Endothelial cell of umbilical vein (primary cell): ENCODE measurements at regions not wholly inside any gene's neighbourhood (a gene's known extent, or its start where the extent isn't known, plus 50 kb on each side); places are given as distances from the start of the nearest gene placed in this dataset.

Experiments used
- BruUV-seq: library from RNA; stranded (reverse); fragments of 400-500 nt; replicated peaks from 2 replicates; lab custom pipeline; 2021; lab: Mats Ljungman, UMichigan
- CTCF ChIA-PET: fragments of 300-600, 350-600 bp; sonication (Branson Sonifier 250); formaldehyde crosslinking; loops from one replicate; lab custom pipeline; 2021; ENCODE audit warnings: antibody characterized with exemption, inconsistent platforms; lab: Charles Lee
- POLR2A ChIA-PET: fragments of 300-600, 350-600 bp; sonication (Branson Sonifier 250); formaldehyde crosslinking; loops from one replicate; lab custom pipeline; 2021; ENCODE audit warnings: antibody characterized with exemption, inconsistent platforms; lab: Charles Lee
- DNase-seq: peaks from one replicate; pipeline ENCODE4 v3.0.0-alpha.2; 2011; ENCODE audit warnings: low read depth, low spot score
- FAIRE-seq: peaks from 2 replicates; lab custom pipeline; 2011; peaks lifted over from hg19 to GRCh38; lab: Jason Lieb, UNC
- H2AFZ ChIP-seq: 2 replicates; pipeline ENCODE4 v1.6.0; 2012; ENCODE audit warnings: low read depth, low read length, control low read depth, inconsistent platforms
- H3K27ac ChIP-seq: 2 replicates; pipeline ENCODE4 v1.5.1; 2011; ENCODE audit warnings: low read depth, mild to moderate bottlenecking, control low read depth, low read length, moderate library complexity; ENCODE audit not compliant: insufficient read depth
- H3K27me3 ChIP-seq, 2 experiments: 2 replicates each; pipeline versions ENCODE4 v1.6.0 to v1.6.1; 2011; ENCODE audit warnings: low read length in 2 of 2, mixed read lengths in 1 of 2; ENCODE audit not compliant: control insufficient read depth in 2 of 2, insufficient read depth in 2 of 2
- H3K36me3 ChIP-seq, 2 experiments: 2 replicates in 1 of 2; 3 replicates in 1 of 2; pipeline ENCODE4 v1.5.1; 2011; ENCODE audit warnings: low read length in 2 of 2, mild to moderate bottlenecking in 1 of 2, moderate library complexity in 1 of 2; ENCODE audit not compliant: control insufficient read depth in 2 of 2, insufficient read depth in 2 of 2; ENCODE audit errors: extremely low read depth in 1 of 2
- H3K4me1 ChIP-seq: 3 replicates; pipeline ENCODE4 v1.5.1; 2011; ENCODE audit warnings: mild to moderate bottlenecking, low read length; ENCODE audit not compliant: control insufficient read depth, insufficient read depth; ENCODE audit errors: extremely low read depth
- H3K4me2 ChIP-seq: 2 replicates; pipeline ENCODE4 v1.6.1; 2011; ENCODE audit warnings: low read length, control low read depth, mixed read lengths; ENCODE audit not compliant: insufficient read depth
- H3K4me3 ChIP-seq, 3 experiments: fragments of 200-600 bp in 1 of 3; sonication (generic), shearing (Covaris generic) in 1 of 3; replicated peaks in 1 of 3; 2 replicates each; pipeline ENCODE4 v1.5.1; 2011 to 2016; ENCODE audit warnings: control low read depth in 3 of 3, low read length in 3 of 3, mild to moderate bottlenecking in 2 of 3, inconsistent platforms in 1 of 3, low read depth in 1 of 3, moderate library complexity in 1 of 3; ENCODE audit not compliant: insufficient read depth in 1 of 3
- H3K79me2 ChIP-seq: 2 replicates; pipeline ENCODE4 v1.6.0; 2012; ENCODE audit warnings: low read length, inconsistent platforms; ENCODE audit not compliant: control insufficient read depth, insufficient read depth
- H3K9ac ChIP-seq: replicated peaks from 2 replicates; pipeline ENCODE3; 2011; ENCODE audit warnings: low read length, control low read depth; ENCODE audit not compliant: insufficient read depth; ENCODE audit errors: extremely low read depth
- H3K9me1 ChIP-seq: replicated peaks from 3 replicates; pipeline ENCODE4 v1.6.0; 2011; ENCODE audit warnings: mild to moderate bottlenecking, low read length; ENCODE audit not compliant: control insufficient read depth, insufficient read depth; ENCODE audit errors: extremely low read depth
- H3K9me3 ChIP-seq: replicated peaks from 2 replicates; pipeline ENCODE4 v1.5.1; 2012; ENCODE audit warnings: low read length, inconsistent platforms; ENCODE audit not compliant: control insufficient read depth, insufficient read depth
- H4K20me1 ChIP-seq: replicated peaks from 2 replicates; pipeline ENCODE3; 2011; ENCODE audit warnings: mild to moderate bottlenecking, low read length; ENCODE audit not compliant: control insufficient read depth, insufficient read depth; ENCODE audit errors: extremely low read depth
- EZH2 ChIP-seq: IDR thresholded peaks from 2 replicates; pipeline ENCODE4 v1.6.1; 2012; ENCODE audit warnings: borderline replicate concordance, low read depth, mild to moderate bottlenecking, moderate library complexity, low read length, inconsistent platforms; ENCODE audit not compliant: severe bottlenecking
- FOS ChIP-seq: IDR thresholded peaks from 2 replicates; pipeline ENCODE4 v1.6.1; 2011; ENCODE audit warnings: mild to moderate bottlenecking, low read length, moderate library complexity, borderline replicate concordance; ENCODE audit not compliant: insufficient read depth
- GATA2 ChIP-seq: IDR thresholded peaks from 2 replicates; pipeline ENCODE4 v1.7.0; 2011; ENCODE audit warnings: low read depth, mild to moderate bottlenecking, moderate library complexity, mixed read lengths, low read length; ENCODE audit not compliant: insufficient read length, insufficient read depth
- JUN ChIP-seq: IDR thresholded peaks from 2 replicates; pipeline ENCODE4 v1.6.1; 2011; ENCODE audit warnings: borderline replicate concordance, low read depth; ENCODE audit not compliant: insufficient read length, insufficient read depth
- MYC ChIP-seq: IDR thresholded peaks from one replicate; pipeline ENCODE4 v1.6.1; 2011; ENCODE audit warnings: mild to moderate bottlenecking, low read depth, low read length
- POLR2A ChIP-seq: IDR thresholded peaks from 2 replicates; pipeline ENCODE4 v1.6.1; 2012; ENCODE audit warnings: low read depth, mild to moderate bottlenecking, control low read depth, low read length
- POLR2AphosphoS5 ChIP-seq: IDR thresholded peaks from 2 replicates; pipeline ENCODE4 v1.6.1; 2012; ENCODE audit warnings: low read depth, mild to moderate bottlenecking, control low read depth, low read length, moderate library complexity; ENCODE audit not compliant: insufficient read depth
- dilution Hi-C: fragments of 300-500 bp; cut with MboI; formaldehyde crosslinking; loops from one replicate; pipeline ENCODE4 v1.15.0; 2019; ENCODE audit warnings: low sequenced_read_pairs; ENCODE audit not compliant: extremely low pct_ligation_motif_present
- intact Hi-C: fragments of 100-400 bp; cut with micrococcal nuclease; formaldehyde crosslinking; loops from one replicate; pipeline ENCODE4 v1.10.0; 2022
- TF ChIP-seq, protein P1 (sequence below), 2 donors: IDR thresholded peaks; 1 replicate in 1 of 2; 2 replicates in 1 of 2; pipeline ENCODE4 v1.5.1; 2011; ENCODE audit warnings: low read length in 2 of 2, mild to moderate bottlenecking in 2 of 2, moderate library complexity in 2 of 2, control low read depth in 1 of 2, inconsistent platforms in 1 of 2, low read depth in 1 of 2; ENCODE audit not compliant: insufficient read depth in 1 of 2; ENCODE audit errors: extremely low read depth in 1 of 2
- TF ChIP-seq, protein P2 (sequence below): IDR thresholded peaks from 2 replicates; pipeline ENCODE4 v1.6.1; 2011; ENCODE audit not compliant: insufficient read depth, insufficient read length

DNA sequence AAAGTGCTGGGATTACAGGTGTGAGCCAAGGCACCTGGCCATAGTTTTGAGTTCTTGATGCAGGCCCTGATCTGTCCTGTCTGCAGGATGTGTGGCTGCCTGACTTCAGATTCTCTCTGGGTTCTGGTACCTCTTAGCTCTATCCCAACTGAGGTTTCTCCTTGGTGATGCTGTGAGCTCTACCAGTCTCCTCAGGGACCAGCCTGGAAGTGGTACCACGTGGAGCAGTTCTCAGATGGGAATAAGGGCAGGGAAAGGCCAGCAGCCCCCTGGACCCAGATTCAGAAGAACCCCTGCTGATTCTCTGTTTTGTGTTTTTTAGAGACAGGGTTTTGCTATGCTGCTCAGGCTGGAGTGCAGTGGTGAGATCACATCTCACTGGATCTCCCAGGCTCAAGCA, 85.0 kb upstream of the HELT start:
- TF ChIP-seq MYC (no peak), POLR2A (no peak), JUN (no peak), EZH2 (no peak), FOS (no peak), GATA2 (no peak), POLR2AphosphoS5 (no peak)
- TF ChIP-seq, protein P1, sequence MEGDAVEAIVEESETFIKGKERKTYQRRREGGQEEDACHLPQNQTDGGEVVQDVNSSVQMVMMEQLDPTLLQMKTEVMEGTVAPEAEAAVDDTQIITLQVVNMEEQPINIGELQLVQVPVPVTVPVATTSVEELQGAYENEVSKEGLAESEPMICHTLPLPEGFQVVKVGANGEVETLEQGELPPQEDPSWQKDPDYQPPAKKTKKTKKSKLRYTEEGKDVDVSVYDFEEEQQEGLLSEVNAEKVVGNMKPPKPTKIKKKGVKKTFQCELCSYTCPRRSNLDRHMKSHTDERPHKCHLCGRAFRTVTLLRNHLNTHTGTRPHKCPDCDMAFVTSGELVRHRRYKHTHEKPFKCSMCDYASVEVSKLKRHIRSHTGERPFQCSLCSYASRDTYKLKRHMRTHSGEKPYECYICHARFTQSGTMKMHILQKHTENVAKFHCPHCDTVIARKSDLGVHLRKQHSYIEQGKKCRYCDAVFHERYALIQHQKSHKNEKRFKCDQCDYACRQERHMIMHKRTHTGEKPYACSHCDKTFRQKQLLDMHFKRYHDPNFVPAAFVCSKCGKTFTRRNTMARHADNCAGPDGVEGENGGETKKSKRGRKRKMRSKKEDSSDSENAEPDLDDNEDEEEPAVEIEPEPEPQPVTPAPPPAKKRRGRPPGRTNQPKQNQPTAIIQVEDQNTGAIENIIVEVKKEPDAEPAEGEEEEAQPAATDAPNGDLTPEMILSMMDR (IDR thresholded peaks at IDR 0.05; ENCODE audit: extremely low read depth in 1 of 2, insufficient read depth in 1 of 2, low read depth in 1 of 2, low read length in 2 of 2), result no peak
- TF ChIP-seq, protein P2, sequence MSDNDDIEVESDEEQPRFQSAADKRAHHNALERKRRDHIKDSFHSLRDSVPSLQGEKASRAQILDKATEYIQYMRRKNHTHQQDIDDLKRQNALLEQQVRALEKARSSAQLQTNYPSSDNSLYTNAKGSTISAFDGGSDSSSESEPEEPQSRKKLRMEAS, result no peak
- Histone ChIP-seq H3K9me3 (no peaks in the 10 kb centered on the region), H3K9me1 (no peaks in the 10 kb centered on the region), H3K4me2 (no peak overlapping the region), H2AFZ (no peak overlapping the region), H4K20me1 (no peaks in the 10 kb centered on the region), H3K4me1 (no peaks in the 10 kb centered on the region), H3K36me3 (no peaks in the 10 kb centered on the region), H3K27me3 (no peaks in the 10 kb centered on the region), H3K27ac (no peak overlapping the region), H3K4me3 (no peak overlapping the region), H3K9ac (no peak overlapping the region), H3K79me2 (no peaks in the 10 kb centered on the region)
- ChIA-PET POLR2A (no interaction called here), CTCF (no interaction called here)
- intact Hi-C loops (no loop called here), dilution Hi-C loops (no loop called here)
- DNase-seq (no peak), FAIRE-seq (no peak)
- no TSS peak for BruUV-seq
